H9 (cell line): ENCODE measurements at regions not wholly inside any gene's neighbourhood (a gene's known extent, or its start where the extent isn't known, plus 50 kb on each side); places are given as distances from the start of the nearest gene placed in this dataset.

Experiments used
- DNase-seq: peaks from one replicate; pipeline ENCODE4 v3.0.0-alpha.2; 2017
- H2AFZ ChIP-seq: one replicate; pipeline ENCODE4 v1.6.1; 2013; ENCODE audit warnings: mild to moderate bottlenecking, low read length, control low read depth, moderate library complexity
- H2AK5ac ChIP-seq: 2 replicates; pipeline ENCODE4 v1.6.1; 2013; ENCODE audit warnings: low read length, control low read depth, mixed read lengths; ENCODE audit not compliant: insufficient read length
- H2BK120ac ChIP-seq: one replicate; pipeline ENCODE4 v1.6.1; 2013; ENCODE audit warnings: low read depth, mild to moderate bottlenecking, low read length, control low read depth, inconsistent platforms; ENCODE audit not compliant: poor library complexity, severe bottlenecking
- H2BK12ac ChIP-seq: 2 replicates; pipeline ENCODE4 v1.6.1; 2013; ENCODE audit warnings: low read length, control low read depth, mixed read lengths, low read depth; ENCODE audit not compliant: insufficient read length
- H2BK15ac ChIP-seq: 2 replicates; pipeline ENCODE4 v1.6.1; 2013; ENCODE audit warnings: low read depth, low read length, control low read depth
- H2BK20ac ChIP-seq: one replicate; pipeline ENCODE4 v1.6.1; 2013; ENCODE audit warnings: low read depth, mild to moderate bottlenecking, low read length, control low read depth, inconsistent platforms; ENCODE audit not compliant: poor library complexity, severe bottlenecking
- H2BK5ac ChIP-seq: 2 replicates; pipeline ENCODE4 v1.6.1; 2013; ENCODE audit warnings: low read length, control low read depth, mixed read lengths; ENCODE audit not compliant: insufficient read length
- H3K14ac ChIP-seq: 2 replicates; pipeline ENCODE4 v1.6.1; 2013; ENCODE audit warnings: low read length, control low read depth; ENCODE audit not compliant: insufficient read depth
- H3K18ac ChIP-seq: 2 replicates; pipeline ENCODE4 v1.6.1; 2013; ENCODE audit warnings: low read depth, mild to moderate bottlenecking, mixed read lengths, low read length, control low read depth; ENCODE audit not compliant: insufficient read length
- H3K23ac ChIP-seq: 2 replicates; pipeline ENCODE4 v1.6.1; 2013; ENCODE audit warnings: low read length, control low read depth, mixed read lengths, low read depth; ENCODE audit not compliant: insufficient read length
- H3K23me2 ChIP-seq: 2 replicates; pipeline ENCODE4 v1.6.1; 2013; ENCODE audit warnings: low read depth, mild to moderate bottlenecking, mixed read lengths, low read length, control low read depth; ENCODE audit not compliant: insufficient read length, poor library complexity, severe bottlenecking
- H3K27ac ChIP-seq: 2 replicates; pipeline ENCODE4 v1.5.1; 2013; ENCODE audit warnings: low read length, control low read depth, mixed read lengths, low read depth; ENCODE audit not compliant: insufficient read length
- H3K27me3 ChIP-seq: 2 replicates; pipeline ENCODE4 v1.6.1; 2013; ENCODE audit warnings: low read length, control low read depth, inconsistent platforms; ENCODE audit not compliant: insufficient read depth
- H3K4ac ChIP-seq: 2 replicates; pipeline ENCODE4 v1.6.1; 2013; ENCODE audit warnings: low read depth, mild to moderate bottlenecking, control low read depth, inconsistent platforms, low read length, moderate library complexity
- H3K4me1 ChIP-seq: 2 replicates; pipeline ENCODE4 v1.6.1; 2013; ENCODE audit warnings: low read length, control low read depth, inconsistent platforms; ENCODE audit not compliant: insufficient read depth
- H3K4me2 ChIP-seq: 2 replicates; pipeline ENCODE4 v1.6.1; 2013; ENCODE audit warnings: low read length, control low read depth, mixed read lengths; ENCODE audit not compliant: insufficient read length, insufficient read depth
- H3K56ac ChIP-seq: 2 replicates; pipeline ENCODE4 v1.6.1; 2013; ENCODE audit warnings: low read depth, mild to moderate bottlenecking, mixed read lengths, low read length, control low read depth; ENCODE audit not compliant: insufficient read length
- H3K79me1 ChIP-seq: 2 replicates; pipeline ENCODE4 v1.6.1; 2013; ENCODE audit warnings: low read depth, mild to moderate bottlenecking, moderate library complexity, low read length, control low read depth, inconsistent platforms; ENCODE audit not compliant: insufficient read depth, poor library complexity, severe bottlenecking
- H3K79me2 ChIP-seq: 2 replicates; pipeline ENCODE4 v1.6.1; 2013; ENCODE audit warnings: low read length, control low read depth, inconsistent platforms; ENCODE audit not compliant: insufficient read depth
- H3K9ac ChIP-seq: 2 replicates; pipeline ENCODE4 v1.6.1; 2013; ENCODE audit warnings: low read length, control low read depth, mixed read lengths; ENCODE audit not compliant: insufficient read length; ENCODE audit errors: extremely low read depth
- H3K9me3 ChIP-seq: one replicate; pipeline ENCODE4 v1.6.1; 2013; ENCODE audit warnings: low read depth, low read length, inconsistent platforms; ENCODE audit not compliant: control insufficient read depth
- H3T11ph ChIP-seq: one replicate; pipeline ENCODE4 v1.6.1; 2013; ENCODE audit warnings: mild to moderate bottlenecking, low read length, control low read depth, inconsistent platforms
- H4K20me1 ChIP-seq: one replicate; pipeline ENCODE4 v1.6.1; 2013; ENCODE audit not compliant: control insufficient read depth, insufficient read length, insufficient read depth
- H4K5ac ChIP-seq: 2 replicates; pipeline ENCODE4 v1.6.1; 2013; ENCODE audit warnings: low read depth, mild to moderate bottlenecking, mixed read lengths, low read length, control low read depth; ENCODE audit not compliant: insufficient read length
- H4K8ac ChIP-seq: replicated peaks from 2 replicates; pipeline ENCODE4 v1.6.1; 2013; ENCODE audit warnings: low read length, control low read depth, mixed read lengths, low read depth; ENCODE audit not compliant: insufficient read length
- H4K91ac ChIP-seq: 2 replicates; pipeline ENCODE4 v1.6.1; 2013; ENCODE audit warnings: low read depth, mild to moderate bottlenecking, moderate library complexity, mixed read lengths, low read length, control low read depth; ENCODE audit not compliant: insufficient read length
- H3K27ac Mint-ChIP-seq, 3 experiments: 2 replicates in 2 of 3; 3 replicates in 1 of 3; pipeline ENCODE4 v1.8.0; 2020 to 2021; ENCODE audit warnings: mixed read lengths in 3 of 3, mild to moderate bottlenecking in 1 of 3, moderate library complexity in 1 of 3
- H3K27me3 Mint-ChIP-seq: 2 replicates; pipeline ENCODE4 v1.8.0; 2021; ENCODE audit warnings: low read depth, mild to moderate bottlenecking, moderate library complexity, mixed read lengths
- H3K36me3 Mint-ChIP-seq, 3 experiments: 2 replicates in 2 of 3; 3 replicates in 1 of 3; pipeline ENCODE4 v1.8.0; 2020 to 2021; ENCODE audit warnings: low read depth in 3 of 3, mixed read lengths in 3 of 3; ENCODE audit not compliant: insufficient read depth in 1 of 3
- H3K4me1 Mint-ChIP-seq, 2 experiments: 2 replicates each; pipeline ENCODE4 v1.8.0; 2020; ENCODE audit warnings: mixed read lengths in 2 of 2
- H3K4me3 Mint-ChIP-seq, 2 experiments: 2 replicates in 1 of 2; 3 replicates in 1 of 2; pipeline ENCODE4 v1.8.0; 2020 to 2021; ENCODE audit warnings: mild to moderate bottlenecking in 2 of 2, mixed read lengths in 2 of 2, moderate library complexity in 1 of 2
- H3K9me3 Mint-ChIP-seq, 2 experiments: 2 replicates in 1 of 2; 3 replicates in 1 of 2; pipeline ENCODE4 v1.8.0; 2020; ENCODE audit warnings: mild to moderate bottlenecking in 2 of 2, mixed read lengths in 2 of 2, moderate library complexity in 1 of 2
- CTCF ChIP-seq: fragments of 200-600 bp; sonication (generic); conservative IDR thresholded peaks from 3 replicates; pipeline ENCODE4 v1.8.0; 2021; ENCODE audit warnings: antibody characterized with exemption, mild to moderate bottlenecking
- WGBS: extraction: QIAGEN DNeasy Blood & Tissue Kit; methylation state at CpG from one replicate; pipeline ENCODE4 v1.1.7; 2013; ENCODE audit warnings: missing lambda C conversion rate, low lambda C conversion rate, mixed read lengths; ENCODE audit not compliant: insufficient read length; ENCODE audit errors: extremely low coverage; 5-methylcytosine and 5-hydroxymethylcytosine counted together

GRCh38 chr9:79501546-79501945 is 70.2 kb upstream of the TLE4 start:
- no peak overlapping the region for H2BK5ac ChIP-seq

More at GRCh38 chr9:79501546-79501945, 70.2 kb upstream of the TLE4 start:
- H2AK5ac ChIP-seq, result no peak overlapping the region
- no peak overlapping the region for H3K27ac Mint-ChIP-seq
- H3K4me3 Mint-ChIP-seq, result no peak overlapping the region
- no peak overlapping the region for H2AFZ ChIP-seq
- no peaks in the 10 kb centered on the region for H3K4me1 ChIP-seq
- no peak overlapping the region for H4K5ac ChIP-seq
- no CpG with 5 or more reads among the region's 2 CpGs for WGBS
- no peaks in the 10 kb centered on the region for H4K20me1 ChIP-seq
- no peak overlapping the region for H3K14ac ChIP-seq
- no peak overlapping the region for H2BK20ac ChIP-seq
- no peak overlapping the region for H3T11ph ChIP-seq
- H3K4ac ChIP-seq, result no peak overlapping the region
- no peaks in the 10 kb centered on the region for H3K27me3 Mint-ChIP-seq
- H3K4me1 Mint-ChIP-seq, result peaks cover 0 to 6% of the 10 kb centered on the region in 2 experiments; a peak in 1 of 4 replicates
- no peaks in the 10 kb centered on the region for H3K27me3 ChIP-seq
- no peak overlapping the region for H3K4me2 ChIP-seq
- peaks cover 0 to 10% (median 7%) of the 10 kb centered on the region in 3 experiments; a peak in 3 of 7 replicates for H3K36me3 Mint-ChIP-seq
- H3K27ac ChIP-seq, result no peak overlapping the region
- no peaks in the 10 kb centered on the region for H3K79me2 ChIP-seq
- H2BK120ac ChIP-seq, result no peak overlapping the region
- no peak overlapping the region for H4K8ac ChIP-seq
- peaks cover 8 to 11% of the 10 kb centered on the region in 2 experiments for H3K9me3 Mint-ChIP-seq
- no peaks in the 10 kb centered on the region for H3K79me1 ChIP-seq
- no peak overlapping the region for H3K56ac ChIP-seq
- H3K18ac ChIP-seq, result no peak overlapping the region
- no peak overlapping the region for H3K9ac ChIP-seq
- H3K9me3 ChIP-seq, result no peaks in the 10 kb centered on the region
- H3K23me2 ChIP-seq, result no peaks in the 10 kb centered on the region
- no peak for TF ChIP-seq CTCF
- no peak overlapping the region for H2BK12ac ChIP-seq
- no peak for DNase-seq
- no peak overlapping the region for H4K91ac ChIP-seq
- H3K23ac ChIP-seq, result no peak overlapping the region
- H2BK15ac ChIP-seq, result no peak overlapping the region
